NT2/D1 (cell line): ENCODE measurements at regions not wholly inside any gene's neighbourhood (a gene's known extent, or its start where the extent isn't known, plus 50 kb on each side); places are given as distances from the start of the nearest gene placed in this dataset.
"Not testable (repeated sequence)": the region's sequence is repeated elsewhere in the genome, so short reads cannot be mapped to it uniquely, and the experiment has no call there.

Source experiments
- YY1 ChIP-seq: IDR thresholded peaks from 2 replicates; pipeline ENCODE4 v1.6.1; 2011; ENCODE audit not compliant: insufficient read length, insufficient read depth
- ZNF274 ChIP-seq: IDR thresholded peaks from 2 replicates; pipeline ENCODE4 v1.6.1; 2011; ENCODE audit warnings: mild to moderate bottlenecking, low read depth, low read length

DNA sequence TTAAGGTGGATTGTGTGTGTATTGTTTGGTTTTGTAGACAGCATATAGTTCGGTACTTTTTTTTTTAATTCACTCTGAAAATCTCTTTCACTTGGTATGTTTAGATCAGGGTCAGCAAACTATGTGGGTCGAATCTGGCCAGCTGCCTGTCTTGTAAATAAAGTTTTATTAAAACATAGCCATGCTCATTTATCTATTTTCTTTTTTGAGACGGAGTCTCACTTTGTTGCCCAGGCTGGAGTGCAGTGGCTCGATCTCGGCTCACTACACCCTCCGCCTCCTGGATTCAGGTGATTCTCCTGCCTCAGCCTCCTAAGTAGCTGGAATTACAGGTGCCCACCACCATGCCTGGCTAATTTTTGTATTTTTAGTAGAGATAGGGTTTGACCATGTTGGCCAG lies 72.4 kb upstream of the EZR start:
- TF ChIP-seq YY1, ZNF274: not testable (repeated sequence)
